GM18520 (cell line): ENCODE measurements at regions not wholly inside any gene's neighbourhood (a gene's known extent, or its start where the extent isn't known, plus 50 kb on each side); places are given as distances from the start of the nearest gene placed in this dataset.

Source experiments
- ATAC-seq: cut with Tn5 transposase; IDR thresholded peaks from one replicate; pipeline ENCODE4 v1.9.1; 2021; ENCODE audit not compliant: unreplicated experiment

- no peak for ATAC-seq
Observed at GRCh38 chr11:26078231-26078821, 253.6 kb upstream of the ANO3 start.

DNA sequence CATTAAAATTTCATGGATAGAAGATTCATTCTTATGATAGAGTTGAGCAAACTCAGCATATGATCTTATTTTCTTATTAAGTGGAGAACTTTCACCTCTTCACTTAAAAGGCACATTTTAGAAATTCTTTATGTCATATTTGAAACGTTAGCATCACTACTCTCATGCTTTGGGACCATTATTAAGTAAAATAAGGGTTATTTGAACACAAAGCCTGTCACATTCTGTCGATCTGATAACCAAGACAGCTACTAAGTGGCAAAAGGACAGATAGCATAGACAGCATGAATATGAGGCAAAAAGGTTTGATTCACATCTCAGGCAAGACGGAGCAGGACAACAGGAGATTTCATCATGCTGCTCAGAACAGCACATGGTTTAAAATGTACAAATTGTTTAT, 247.6 kb upstream of the ANO3 start:
- ATAC-seq, result no peak

- no peak for ATAC-seq
Observed at GRCh38 chr11:26086028-26086427, 245.9 kb upstream of the ANO3 start.

- peak; percentile 83 for ATAC-seq
Observed at GRCh38 chr11:26087120-26087935, 244.6 kb upstream of the ANO3 start.

DNA sequence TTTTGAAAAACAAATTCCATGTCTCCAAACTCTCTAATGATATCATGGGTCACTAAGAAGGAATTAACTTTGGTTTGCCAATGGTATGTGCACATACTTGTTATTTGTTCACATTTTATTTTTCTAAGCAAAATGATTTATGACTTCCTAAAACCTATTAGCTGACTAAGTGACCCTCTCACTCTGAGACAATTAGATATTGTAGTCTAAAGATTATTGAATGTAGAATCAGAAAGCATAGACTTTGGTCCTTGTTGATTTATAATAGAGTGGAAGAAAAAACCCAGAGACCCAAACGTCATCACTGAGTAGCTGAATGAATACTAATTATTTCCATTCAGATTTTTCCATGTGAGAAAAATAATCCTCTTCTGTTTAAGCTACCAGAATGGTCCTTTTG, 243.5 kb upstream of the ANO3 start:
- no peak for ATAC-seq

DNA sequence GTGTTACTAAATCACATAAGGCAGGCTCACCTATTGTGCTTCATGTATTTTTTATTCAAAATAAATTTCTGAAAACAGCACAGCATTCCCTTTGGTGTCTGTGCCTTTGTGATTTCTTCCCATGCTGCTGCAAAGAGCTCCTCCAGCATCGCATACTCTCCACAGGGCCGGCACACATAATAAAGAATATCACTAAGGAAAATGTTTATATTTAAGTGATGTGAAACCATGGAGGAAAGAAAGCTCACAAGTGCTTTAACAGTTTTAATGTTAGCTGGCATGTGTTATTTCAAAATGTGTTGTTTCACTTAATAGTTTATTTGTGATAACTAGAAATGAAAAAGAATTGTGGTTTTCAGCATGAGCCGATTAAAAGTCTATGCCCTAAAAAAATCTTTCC, 241.3 kb upstream of the ANO3 start:
- no peak for ATAC-seq

DNA sequence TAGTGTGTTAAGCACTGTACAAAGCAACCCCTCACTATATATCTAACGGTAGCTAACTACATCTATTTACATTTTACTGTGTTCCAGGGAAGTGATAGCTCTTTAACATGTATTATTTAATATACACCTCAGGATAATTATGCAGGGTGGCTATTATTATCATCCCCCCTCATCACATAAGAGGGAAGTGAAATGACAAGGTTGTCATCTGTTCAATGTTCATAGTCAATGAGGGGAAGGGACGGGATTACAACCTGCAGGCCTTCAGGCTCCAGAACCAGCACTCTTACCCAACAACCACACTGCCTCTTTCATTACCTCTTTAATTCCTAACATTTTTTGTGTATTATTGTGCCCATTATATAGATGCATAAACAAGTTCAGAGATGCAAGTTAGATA, 238.7 kb upstream of the ANO3 start:
- ATAC-seq, result no peak

DNA sequence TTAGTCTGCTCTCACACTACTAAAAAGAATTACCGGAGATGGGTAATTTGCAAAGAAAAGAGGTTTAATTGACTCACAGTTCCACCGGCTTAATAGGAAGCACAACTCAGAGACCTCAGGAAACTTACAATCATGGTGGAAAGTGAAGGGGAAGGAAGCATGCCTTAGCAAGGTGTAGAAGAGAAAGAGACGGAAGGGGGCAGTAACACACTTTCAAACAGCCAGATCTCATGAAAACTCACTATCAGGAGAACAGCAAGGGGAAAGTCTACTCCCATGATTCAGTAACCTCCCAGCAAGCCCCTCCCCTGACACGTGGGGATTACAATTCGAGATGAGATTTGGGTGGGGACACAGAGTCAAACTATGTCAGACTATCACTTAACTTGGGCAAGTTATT, 236.6 kb upstream of the ANO3 start:
- no peak for ATAC-seq

DNA sequence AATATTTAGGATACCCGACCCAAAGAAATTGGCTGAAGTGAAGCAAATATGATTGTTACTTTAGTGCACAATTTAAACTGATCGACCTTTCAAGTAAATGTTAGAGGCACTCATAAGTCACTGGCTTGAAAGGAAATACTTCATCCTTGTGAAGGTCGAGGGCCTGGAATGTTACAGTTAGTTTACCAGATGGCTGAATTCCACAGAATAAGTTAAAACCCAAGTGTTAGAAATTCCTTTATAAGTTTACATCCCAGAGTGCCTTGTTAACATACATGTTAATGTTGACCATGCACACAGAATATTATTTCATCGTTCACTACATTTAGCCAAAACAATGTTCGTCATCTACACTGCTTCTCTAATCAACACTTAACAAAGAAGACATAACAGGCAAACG, 235.5 kb upstream of the ANO3 start:
- no peak for ATAC-seq

DNA sequence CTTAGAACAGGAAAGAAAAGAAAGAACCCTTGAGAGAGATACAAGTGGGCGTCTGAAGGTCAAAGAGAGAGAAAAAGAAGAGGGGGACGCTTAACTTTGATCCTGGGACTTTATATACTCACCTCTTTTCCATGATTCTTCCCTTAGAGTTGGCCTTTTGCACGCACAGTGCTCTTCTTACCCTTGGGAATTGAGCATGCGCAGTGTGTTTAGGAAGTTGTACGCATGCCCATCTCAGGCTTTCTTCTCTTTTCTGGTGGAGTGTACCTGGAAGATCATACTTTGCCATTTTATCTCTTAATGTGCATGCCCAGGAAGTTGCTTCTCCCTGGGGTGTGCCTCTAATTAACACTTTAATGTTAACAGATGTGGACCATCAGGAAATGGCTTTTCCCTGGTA, 229.6 kb upstream of the ANO3 start:
- ATAC-seq, result no peak

- ATAC-seq, result no peak
Observed at GRCh38 chr11:26105762-26106423, 226.0 kb upstream of the ANO3 start.

GRCh38 chr11:26106726-26107125, 225.2 kb upstream of the ANO3 start:
- ATAC-seq, result no peak

GRCh38 chr11:26109658-26110368, 222.1 kb upstream of the ANO3 start:
- ATAC-seq, result no peak

GRCh38 chr11:26112264-26112663, 219.7 kb upstream of the ANO3 start:
- no peak for ATAC-seq

DNA sequence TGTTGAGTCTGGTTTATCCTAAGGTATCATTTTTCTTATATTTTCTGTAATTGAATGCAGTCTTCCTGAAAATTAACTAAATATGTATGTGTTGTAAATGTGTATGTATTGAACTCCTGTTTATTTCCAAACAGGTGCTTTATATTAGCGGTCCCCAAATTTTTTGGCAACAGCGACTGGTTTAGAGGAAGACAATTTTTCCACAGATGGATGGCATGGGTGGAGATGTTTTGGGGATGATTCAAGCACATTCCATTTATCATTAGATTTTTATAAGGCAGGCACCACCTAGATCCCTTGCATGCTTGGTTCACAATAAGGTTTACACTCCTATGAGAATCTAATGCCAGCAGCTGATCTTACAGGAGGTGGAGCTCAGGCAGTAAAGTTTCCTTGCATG, 210.5 kb upstream of the ANO3 start:
- no peak for ATAC-seq

- ATAC-seq, result no peak
Observed at GRCh38 chr11:26126741-26127140, 205.2 kb upstream of the ANO3 start.

DNA sequence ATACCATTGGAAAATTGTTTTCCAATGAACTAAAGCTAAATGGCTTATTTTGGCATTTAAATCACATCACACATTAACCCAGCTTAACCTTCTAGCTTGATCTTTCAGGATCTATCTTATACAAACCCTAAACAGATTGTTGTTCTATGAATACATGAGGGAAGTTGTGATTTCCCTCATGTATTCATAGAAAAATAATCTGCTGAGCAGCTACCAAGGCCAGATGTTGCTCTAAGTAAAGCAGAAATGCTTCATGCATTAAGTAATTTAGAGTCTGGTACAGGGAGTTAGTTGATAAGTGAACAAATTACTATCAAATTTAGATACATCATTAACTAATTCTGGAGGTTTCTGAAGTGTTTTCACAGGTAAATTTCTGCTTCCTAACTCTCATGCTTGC, 204.6 kb upstream of the ANO3 start:
- ATAC-seq, result no peak

DNA sequence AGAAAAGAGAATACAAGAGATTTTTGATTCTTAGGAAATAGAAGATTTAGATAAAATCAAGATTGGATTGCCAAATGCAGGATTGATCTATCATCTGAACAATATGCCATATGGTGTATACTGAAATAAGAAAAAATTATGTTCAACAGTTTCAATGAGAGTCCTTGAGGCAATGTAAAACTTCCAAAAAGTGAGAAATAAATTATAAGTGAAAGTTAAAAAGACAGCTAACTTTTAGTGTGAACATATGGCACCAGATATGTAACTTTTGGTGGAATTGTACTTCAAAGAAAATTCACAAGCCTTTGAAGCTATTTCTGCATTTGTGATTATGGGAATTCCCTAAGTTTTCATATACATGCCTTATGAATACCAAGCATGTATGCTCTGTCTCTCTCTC, 200.5 kb upstream of the ANO3 start:
- no peak for ATAC-seq

DNA sequence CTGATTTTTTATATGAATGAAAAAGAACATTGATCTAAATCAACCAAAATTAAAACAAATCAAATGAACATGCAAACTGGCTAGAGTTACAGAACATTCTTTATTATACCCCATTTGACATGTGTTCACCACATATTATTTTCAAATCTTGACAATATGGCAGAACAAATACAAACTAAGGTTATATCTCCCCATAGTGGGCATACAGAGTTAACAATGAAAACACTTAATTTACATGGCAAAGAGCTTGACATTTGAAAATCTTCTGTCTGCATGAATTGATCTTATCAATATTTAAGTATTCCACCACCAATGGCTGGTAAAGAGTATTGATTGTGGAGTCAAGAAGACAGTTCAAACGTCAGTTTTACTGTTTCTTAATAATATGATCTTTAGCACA, 197.9 kb upstream of the ANO3 start:
- no peak for ATAC-seq

- ATAC-seq, result no peak
Observed at GRCh38 chr11:26134481-26135355, 197.2 kb upstream of the ANO3 start.

DNA sequence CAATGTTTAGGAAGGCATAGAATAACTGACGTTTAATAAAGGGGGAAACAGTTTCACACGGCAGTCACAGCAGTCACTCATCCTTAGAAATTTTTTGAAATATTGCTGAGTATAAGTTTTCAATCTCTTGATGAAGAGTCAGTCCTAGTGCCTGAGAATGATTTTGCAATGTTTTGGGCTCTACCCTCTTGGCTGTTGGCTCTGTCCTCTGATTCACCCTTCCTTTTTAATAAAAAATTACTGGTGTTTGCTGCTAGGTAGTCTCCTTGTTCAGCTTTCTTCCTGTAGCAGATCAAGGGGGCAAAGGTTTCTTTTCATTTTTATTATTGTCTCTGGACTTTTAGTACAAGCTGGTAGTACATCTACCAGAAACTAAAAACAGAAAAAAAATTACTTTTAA, 194.3 kb upstream of the ANO3 start:
- ATAC-seq, result no peak
